ENCODE measurements at regions not wholly inside any gene's neighbourhood (a gene's known extent, or its start where the extent isn't known, plus 50 kb on each side); places are given as distances from the start of the nearest gene placed in this dataset.
"Not testable (repeated sequence)": the region's sequence is repeated elsewhere in the genome, so short reads cannot be mapped to it uniquely, and the experiment has no call there.

DNA sequence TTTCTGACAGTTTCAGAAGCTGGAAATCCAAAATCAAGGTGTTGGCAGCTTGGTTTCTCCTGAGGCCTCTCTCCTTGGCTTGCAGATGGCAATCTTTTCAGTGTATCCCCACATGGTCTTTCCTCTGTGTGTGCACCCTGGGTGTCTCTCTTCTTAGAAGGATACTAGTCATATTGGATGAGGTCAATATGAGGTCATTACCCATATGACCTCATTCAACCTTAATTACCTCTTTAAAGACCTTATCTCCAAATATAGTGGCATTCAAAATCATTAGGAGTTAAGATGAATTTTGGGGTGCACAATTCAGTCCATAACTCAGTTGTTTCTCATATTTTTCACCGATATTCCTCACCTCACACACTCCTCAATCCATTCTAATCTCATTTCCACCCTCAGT is 92.4 kb upstream of the TGM3 start:
- DNase-seq = no peak

DNA sequence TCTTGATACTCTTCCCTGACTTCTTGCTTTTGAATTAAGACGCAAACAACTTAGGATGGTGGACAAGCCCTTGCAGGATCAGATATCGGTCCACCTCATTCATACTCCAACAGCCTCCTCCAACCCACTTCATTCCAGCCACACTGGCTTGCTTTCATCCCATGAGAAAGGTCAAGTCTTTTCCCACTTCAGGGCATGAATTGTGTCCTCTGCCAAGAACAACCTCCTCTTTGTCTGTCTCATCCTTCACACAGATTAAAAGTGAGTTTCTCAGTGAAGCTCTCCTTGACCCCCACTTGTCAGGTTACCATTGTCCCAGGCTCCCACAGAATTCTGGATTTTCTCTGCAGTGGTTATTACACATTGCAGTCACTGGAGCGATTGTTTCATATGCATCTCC is 91.8 kb upstream of the TGM3 start:
- no peak for DNase-seq

DNA sequence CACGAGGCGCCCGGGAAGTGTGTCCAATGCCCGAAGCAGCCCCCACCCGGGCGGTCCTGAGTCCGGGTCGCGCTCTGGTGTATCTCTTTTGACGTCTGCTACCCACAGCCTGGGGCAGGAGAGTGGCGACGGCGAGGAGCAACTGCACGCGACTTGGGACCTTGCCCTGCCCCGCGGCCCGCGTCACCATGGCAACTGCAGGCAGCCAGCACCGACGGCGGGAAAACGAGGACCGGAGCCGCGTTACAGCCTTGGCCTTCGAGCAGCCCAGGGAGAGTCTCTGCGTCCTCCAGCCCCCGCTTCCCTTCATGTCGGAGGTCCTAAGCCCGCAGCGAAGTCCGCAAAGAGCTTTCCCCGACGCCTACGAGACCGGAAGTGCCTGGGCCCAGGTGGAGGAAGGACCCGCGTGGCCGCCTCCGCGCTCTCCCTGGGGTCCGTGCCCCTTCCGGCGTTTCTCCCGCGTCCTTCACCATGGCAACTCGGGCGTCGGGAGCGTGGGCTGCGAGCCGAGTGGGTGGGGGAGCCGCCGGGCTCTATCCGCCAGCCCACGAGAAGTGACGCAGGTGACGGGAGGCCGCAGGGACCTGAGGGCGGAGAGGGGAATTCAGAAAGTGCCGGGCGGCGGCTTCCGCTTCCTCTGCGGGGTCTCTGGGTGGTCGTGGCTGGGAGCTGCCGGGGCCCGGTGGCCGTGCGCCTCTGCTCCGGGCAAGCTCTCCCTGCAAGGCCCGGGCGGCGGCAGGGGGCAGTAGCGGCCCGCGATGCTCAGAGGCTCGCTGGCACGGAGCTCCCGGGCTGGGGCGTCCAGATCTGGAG is 88.6 kb upstream of the TGM3 start:
- DNase-seq = peak; percentile 23 to 52 (median 34)

DNA sequence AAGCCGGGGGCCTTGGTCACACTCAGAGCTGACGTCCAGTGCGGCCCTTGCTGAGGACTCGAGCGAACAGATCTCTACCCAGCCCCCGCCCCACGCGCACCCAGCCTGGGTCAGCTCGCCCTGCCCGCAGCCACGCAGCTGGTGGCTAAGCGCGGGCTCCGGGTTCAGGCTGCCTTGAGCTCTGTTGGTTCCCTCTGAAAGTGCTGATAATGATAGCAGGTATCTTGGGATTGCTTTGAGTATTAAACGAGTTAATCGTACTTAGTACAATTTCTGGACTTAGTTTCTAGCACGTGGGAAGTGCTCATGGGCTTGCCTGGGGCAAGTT is 88.1 kb upstream of the TGM3 start:
- DNase-seq = no peak

DNA sequence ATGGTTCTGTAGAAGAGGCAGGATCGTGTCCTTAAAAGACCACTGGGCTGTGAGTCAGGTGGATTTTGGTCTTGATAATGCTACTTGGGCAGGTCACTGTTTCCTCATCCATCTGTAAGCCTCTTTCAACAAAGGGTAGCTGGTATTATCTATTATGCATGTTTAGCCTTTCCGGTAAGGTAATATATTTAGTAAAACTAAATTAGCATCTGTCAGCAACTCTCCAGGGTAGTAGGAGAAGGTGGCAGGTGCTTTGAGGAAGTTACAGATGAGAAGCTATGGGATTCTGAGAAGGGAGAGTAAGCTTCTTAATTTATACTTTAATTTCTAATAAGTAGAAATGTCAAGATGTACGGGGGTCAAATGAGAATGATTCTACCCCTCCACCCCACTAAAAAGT is 86.9 kb upstream of the TGM3 start:
- no peak for DNase-seq

DNA sequence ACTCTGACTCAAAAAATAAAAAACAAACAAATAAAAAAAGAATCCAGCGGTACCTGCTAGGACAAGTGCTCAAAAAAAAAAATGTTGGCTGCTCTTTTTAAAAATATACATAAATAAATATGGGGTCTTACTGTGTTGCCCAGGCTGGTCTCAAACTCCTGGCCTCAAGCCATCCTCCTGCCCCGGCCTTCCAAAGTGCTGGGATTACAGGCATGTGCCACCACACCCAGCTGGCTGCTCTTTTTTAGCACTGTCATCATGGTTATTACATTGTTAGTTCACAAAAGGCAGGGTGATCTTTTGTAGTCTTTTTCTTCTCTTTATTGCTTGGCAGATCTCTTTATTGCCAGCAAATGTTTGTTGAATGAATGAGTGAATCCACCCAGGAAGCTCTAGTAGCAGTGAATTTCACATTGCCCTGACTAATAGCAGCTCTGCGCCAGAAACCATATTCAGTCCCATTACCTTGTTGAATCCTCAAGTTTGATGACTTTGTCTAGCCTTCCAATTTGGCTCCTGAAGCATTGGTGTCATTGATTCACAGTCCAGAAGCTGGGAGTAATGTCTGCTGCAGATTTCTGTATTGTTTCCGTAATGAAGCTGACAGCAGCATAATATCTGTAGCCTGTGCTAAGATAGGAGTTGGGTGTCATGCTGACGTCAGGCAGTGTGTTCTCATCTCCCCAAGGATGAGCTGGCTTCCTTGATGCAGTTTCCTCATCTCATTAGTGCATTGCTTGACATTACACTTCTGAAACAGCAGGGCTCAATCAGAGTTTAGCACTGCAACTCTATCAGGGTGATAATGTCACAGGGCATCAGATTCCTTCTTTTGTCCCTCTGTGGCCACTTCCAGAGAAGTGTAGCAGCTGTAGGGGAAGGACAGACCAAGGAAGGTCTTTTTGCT is 84.9 kb upstream of the TGM3 start:
- no peak for DNase-seq

DNA sequence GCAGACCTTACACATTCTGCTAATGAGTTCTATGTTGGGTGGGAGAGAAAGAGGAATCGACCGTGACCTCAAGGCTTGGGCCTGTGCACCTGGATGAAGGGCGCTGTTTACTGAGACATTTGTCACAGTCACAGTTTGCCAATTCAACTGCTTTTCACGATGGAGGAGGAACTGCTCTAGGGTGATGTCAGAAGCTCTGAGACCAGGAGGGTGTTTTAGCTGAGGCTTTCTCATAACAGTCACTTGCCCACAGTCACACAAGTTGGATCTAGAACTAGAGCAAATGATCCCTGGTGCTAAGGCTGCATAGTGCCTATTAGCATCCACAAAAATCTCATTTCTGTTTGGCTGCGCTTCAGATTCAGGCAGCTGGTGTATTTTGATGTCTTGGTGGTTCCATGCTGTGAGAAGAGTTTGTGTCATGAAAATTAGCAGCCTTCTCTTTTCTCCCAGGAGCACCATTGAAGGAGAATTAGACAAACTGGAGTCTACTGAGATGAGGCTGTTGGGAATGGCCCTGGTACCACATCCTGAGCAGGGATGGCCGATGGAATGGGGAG is 83.3 kb upstream of the TGM3 start:
- no peak for DNase-seq

DNA sequence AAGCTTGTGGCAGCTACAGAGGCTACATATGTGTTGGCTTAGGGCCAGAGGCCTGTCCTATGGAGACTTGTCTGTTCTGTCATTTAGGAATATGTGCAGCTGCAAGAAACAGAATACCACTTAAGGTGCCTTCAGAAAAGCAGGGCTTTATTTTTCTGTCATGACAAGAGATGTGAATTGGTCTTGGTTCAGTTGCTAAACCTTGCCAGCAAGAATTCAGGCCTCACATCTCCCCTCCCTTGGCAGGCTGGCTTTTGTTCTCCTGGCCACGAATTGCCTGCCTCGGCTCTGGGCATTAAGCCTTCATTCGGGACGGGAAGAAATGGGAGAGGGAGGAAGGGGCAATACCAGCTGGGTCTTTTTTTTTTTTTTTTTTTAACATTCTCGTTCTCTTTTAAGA is 82.4 kb upstream of the TGM3 start:
- DNase-seq = no peak

DNA sequence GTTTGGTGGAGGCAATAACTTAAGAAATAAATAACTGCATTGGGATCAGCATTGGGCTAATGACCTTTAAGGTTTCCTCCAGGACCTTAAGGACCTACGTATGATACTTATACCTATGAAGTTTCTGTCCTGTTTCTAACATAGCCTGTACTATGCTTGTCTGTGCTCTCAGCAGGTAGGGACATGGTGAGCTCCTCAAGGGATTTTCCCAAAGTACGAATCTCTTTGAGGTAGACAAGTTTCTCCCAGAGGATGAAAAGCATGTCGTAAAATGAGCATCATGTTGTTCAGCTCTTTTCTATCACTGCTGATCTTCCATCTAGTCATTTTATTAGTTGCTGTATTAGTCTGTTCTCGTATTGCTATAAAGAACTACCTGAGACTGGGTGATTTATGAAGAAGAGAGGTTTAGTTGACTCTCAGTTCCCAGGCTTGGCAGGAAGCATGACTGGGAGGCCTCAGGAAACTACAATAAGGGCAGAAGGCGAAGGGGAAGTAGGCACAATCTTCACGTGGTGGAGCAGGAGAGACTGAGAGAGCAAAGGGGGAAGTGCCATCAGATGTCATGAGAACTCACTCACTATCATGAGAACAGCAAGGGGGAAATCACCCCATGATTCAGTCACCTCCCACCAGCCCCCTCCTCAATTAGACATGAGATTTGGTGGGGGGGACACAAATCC is 77.8 kb upstream of the TGM3 start:
- no peak for DNase-seq

DNA sequence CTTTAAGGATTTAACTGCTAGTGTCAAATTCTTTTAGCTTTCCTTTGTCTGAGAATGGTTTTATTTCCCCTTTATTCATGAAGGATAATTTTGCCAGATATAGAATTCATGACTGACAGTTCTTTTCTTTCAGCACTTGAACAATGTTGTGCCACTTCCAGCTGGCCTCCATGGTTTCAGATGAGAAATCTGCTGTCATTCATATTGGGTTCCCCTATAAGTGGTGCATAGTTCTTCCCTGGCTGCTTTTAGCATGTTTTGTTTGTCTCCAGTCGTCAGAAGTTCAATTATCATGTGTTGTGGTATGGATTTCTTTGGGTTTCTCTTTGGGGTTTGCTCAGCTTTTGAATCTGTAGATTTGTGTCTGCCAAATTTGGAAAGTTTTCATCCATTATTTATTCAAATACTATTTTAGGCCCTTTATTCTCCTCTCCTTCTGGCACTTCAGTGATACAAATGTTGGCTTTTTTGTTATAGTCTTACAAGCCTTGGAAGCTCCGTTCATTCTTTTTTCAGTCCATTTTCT is 76.3 kb upstream of the TGM3 start:
- no peak for DNase-seq

DNA sequence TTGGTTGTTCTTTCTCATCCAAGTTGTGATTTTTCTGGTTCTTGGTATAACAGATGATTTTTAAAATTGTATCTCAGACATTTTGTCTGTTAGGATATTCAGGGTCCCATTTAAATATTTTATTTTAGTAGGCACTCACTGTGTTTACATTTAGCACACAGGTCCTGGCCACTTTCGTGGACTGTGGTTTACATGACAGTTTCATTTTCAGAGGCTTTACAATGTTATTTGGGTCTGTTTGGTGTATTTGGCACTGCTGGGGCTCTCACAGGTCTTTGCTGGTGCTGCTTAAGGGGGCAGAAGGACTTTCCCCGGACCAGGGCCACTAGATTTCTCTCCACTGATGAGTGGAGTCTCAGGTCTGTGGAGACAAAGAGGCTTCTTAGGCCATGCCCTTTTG is 75.5 kb upstream of the TGM3 start:
- no peak for DNase-seq

DNA sequence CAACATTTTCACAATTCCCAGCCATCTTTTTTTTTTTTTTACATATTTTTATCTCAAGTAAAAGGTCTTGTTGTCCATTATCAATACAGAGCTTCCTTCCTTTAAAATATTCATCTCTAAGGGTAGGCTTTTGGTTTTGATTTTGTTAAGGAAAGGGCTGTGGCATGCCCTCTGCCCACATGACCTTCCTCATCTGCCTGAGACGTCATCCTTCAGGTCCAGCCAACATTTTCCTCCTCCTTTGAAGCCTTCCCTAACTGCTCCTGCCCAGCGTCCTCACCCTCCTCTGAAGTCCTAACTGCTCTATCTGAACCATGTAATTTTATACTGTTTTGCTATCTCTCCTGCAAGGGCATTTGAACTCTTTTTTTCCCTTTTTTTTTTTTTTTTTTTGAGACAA is 73.9 kb upstream of the TGM3 start:
- no peak for DNase-seq

DNA sequence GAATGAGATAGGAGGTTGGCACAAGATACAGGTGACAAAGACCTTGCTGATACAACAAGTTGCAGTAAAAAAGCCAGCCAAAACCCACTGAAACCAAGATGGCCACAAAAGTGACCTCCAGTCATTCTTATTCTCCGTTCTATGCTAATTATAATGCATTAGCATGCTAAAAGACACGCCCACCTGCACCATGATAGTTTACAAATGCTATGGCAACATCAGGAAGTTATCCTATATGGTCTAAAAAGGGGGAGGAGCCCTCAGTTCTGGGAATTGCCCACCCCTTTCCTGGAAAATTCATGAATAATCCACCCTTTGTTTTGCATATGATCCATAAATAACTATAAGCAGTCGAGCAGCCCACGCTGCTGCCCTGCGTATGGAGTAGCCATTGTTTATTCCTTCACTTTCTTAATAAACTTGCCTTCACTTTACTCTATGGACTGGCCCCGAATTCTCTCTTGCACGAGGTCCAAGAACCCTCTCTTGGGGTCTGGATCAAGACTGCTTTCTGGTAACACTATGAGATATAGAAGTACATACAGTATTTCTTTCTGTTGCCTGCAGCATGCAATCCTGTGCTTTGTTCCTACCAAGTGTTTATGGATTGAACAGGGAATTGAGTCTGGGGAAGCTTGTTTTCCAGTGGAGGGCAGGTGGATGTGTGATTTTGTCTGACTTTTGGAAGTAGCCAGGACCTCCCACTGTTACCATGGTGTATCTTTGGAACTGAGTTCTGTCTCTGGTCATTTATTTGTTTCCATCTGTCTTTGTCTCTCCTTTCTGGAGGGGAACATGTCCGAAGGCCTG is 72.0 kb upstream of the TGM3 start:
- DNase-seq = no peak

DNA sequence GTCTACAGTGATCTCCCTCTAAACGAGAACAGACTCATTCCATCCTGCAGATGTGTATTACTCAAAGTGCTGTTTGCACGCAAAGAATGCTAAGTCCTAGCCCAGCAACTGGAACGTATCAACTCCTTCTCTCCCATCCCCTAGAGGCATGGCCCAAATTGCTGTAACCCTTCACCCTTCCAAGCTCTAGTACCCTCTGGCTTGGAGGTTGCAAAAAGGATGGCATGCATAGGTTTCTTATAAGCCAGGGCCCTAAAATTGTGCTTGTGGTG is 71.5 kb upstream of the TGM3 start:
- DNase-seq = no peak

DNA sequence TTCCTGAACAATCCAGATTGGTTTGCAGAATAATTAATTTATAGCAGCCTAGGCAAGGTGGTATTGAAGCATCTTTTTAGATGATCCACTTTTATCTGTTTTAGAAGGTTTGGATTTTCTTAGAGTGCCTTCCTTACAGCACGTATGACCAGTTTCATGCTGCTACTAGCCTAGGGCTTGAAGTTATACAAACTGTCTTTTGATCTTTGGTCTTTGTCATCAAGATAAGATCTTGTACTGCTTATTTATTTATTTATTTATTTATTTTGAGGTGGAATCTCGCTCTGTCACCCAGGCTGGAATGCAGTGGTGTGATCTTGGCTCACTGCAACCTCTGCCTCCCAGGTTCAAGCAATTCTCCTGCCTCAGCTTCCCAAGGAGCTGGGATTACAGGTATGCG is 68.5 kb upstream of the TGM3 start:
- DNase-seq = not testable (repeated sequence)

DNA sequence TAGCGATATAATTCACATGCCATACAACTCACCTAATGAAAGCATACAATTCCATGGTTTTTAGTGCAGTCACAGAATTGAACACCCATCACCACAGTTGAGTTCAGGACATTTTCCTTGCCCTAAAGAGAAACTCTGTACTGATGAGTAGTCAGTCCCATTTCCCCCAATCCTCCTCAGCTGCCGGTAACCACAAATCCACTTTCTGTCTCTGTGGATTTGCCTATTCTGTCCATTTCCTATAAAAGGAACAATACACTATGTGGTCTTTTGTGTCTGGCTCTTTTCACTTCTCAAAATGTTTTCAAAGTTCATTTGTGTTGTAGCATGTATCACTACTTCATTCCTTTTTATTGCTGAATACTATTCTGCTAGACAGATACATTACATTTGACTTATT is 67.9 kb upstream of the TGM3 start:
- DNase-seq = no peak

DNA sequence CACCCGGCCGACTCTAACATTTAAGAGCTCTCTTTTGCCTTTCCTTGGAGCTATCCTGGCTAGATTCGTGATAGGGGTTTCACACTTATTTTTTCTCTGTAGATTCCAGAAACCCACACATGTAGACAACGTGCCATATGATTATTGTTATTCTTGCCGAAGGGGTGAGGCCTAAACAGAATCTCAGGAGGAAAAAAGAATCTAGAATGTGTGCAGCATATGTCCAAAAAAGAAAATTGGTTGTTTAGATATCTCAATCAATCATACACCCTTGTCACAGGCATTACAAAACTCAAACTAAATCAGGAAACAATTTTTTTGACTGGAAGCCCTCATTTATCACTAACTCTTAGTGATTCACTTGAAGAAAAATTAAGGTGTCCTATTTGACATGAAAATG is 66.9 kb upstream of the TGM3 start:
- DNase-seq = no peak

DNA sequence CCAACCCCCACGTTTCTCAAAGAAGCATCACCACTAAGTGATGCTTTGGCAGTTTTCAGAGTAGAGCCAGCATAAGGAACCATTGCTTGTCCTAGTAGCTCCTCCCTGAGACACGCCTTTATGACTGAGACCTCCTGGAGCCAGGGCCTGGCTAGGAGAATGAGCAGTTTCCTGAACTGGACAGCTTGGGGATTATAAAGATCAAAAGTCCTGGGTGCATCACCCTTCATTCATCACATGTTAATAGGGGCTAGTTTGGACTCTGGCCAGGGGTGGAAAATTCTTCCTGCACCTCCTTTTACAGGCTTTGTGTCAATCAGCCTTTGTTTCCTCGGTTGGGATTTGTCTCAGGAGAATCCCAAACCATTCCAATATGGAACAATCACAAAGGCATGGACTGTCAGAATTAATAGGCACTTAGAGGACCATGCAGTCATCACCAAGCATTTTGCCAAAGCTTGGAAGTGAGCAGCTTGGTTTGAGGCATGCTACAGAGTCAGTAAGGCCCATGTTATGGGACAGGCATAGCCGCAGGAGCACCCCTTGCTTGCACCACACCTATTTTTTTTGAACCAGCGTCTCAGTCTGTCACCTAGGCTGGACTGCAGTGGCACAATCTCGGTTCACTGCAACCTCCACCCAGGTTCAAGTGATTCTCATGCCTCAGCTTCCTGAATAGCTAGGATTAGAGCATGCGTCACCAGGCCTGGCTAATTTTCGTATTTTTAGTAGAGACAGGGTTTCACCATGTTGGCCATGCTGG is 64.9 kb upstream of the TGM3 start:
- DNase-seq = no peak

DNA sequence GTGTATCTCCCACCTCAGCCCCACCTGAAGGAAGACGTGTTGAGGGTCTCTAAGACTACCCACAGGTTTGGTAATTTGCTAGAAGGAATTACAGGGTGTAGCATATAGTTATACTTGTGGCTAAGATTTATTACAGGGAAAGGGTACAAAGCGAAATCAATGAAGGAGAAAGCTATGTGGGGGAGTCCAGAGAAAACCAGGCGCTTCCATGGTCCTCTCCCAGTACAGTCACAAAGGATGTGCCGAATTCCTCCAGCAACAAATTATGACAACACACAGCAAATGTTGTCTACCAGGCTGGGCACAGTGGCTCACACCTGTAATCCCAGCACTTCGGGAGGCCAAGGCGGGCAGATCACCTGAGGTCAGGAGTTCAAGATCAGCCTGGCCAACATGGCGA is 64.1 kb upstream of the TGM3 start:
- DNase-seq = no peak

DNA sequence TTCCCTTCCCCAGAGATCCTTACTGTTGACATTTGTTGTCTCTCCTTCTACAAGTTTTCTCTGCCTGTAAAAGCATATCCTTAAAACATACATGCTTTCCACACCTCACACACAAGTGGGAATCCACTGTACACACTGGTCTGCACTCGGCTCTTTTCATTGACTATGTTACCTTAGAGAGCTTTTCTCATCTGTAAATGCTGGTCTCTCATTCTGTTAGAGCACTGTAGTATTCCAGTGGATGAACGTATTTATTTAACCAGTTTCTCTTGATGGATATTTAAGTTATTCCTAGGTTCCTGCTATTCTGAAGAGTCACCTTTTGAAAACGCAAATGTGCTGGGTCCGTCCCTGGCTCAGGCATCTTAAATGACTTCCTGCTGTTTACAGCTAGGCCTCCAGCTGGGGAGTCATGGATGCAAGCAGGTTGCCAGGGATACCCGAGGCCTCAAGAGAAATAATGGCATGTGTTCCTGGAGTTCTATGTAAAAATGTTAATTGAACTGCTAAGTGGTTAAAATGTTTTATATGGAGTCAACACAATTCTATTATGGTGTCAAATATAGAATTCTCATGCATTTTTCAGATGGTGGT is 61.1 kb upstream of the TGM3 start:
- no peak for DNase-seq

DNA sequence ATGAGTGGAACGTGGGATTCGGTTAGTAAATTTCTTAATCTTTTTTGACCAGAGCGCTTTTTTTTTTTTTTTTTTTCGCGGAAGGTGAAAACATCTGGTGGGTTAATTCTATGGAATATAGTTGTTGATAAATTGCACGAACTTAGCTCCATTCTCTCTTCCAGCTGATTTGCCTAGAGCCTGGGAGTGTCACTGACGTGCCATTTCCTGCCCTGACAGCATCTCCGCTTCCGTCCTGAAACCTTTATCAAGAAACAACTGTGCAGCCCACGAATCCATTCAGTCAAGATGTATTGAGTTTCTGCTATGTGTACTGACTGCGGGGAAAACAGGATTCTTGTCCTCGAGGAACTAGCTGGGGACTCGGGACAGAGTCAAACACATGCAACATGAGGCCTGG is 59.5 kb upstream of the TGM3 start:
- DNase-seq = no peak

DNA sequence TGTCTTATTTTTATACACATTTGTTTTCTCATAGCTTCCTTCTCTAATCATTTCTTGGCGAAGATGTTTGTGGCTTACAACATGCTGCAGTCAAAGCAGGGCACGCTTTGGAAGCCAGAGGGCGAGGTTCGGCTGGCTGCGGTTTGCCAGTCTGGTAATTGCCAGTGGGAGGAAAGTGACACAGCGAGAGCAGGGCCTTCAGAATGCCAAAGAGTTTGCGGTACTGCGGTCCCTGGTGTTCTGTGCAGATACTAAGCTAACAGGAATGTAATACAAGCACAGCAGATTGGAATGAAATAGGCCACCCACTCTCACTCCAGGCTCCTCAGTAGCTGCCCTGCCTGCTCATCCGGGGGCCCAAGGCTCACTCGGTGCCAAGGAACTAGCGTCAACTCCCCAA is 58.7 kb upstream of the TGM3 start:
- DNase-seq = no peak
